K562 (cell line): ENCODE measurements at regions not wholly inside any gene's neighbourhood (a gene's known extent, or its start where the extent isn't known, plus 50 kb on each side); places are given as distances from the start of the nearest gene placed in this dataset.

Experiments
- BACH1 ChIP-seq: fragments of 200-800 bp; sonication (Bioruptor generic); IDR thresholded peaks from 2 replicates; pipeline ENCODE4 v1.6.1; 2016; ENCODE audit warnings: missing genetic modification characterization, missing compliant biosample characterization
- CTCF ChIP-seq, 3 experiments: IDR thresholded peaks in 2 of 3; conservative IDR thresholded peaks in 1 of 3; 2 replicates each; pipeline ENCODE4 v1.5.1; 2011 to 2012; ENCODE audit warnings: low read length in 3 of 3, mild to moderate bottlenecking in 3 of 3, control low read depth in 2 of 3, improper control_type of control experiment in 1 of 3, inconsistent platforms in 1 of 3, low read depth in 1 of 3, mixed read lengths in 1 of 3, moderate library complexity in 1 of 3; ENCODE audit not compliant: insufficient read depth in 2 of 3
- EZH2 ChIP-seq: IDR thresholded peaks from 2 replicates; pipeline ENCODE4 v1.6.1; 2012; ENCODE audit warnings: low read depth, mild to moderate bottlenecking, inconsistent platforms, low read length, borderline replicate concordance
- FOXA3 ChIP-seq, 2 experiments: fragments of 450-650 bp in 1 of 2; sonication (generic) in 1 of 2; formaldehyde crosslinking; IDR thresholded peaks in 1 of 2; conservative IDR thresholded peaks in 1 of 2; 2 replicates each; pipeline versions ENCODE4 v1.4.0 to v1.8.0; 2020 to 2022; ENCODE audit warnings: mild to moderate bottlenecking in 2 of 2, missing genetic modification reagents in 1 of 2
- JUND ChIP-seq, 2 experiments: IDR thresholded peaks; 2 replicates in 1 of 2; 3 replicates in 1 of 2; pipeline ENCODE4 v1.6.1; 2011; ENCODE audit warnings: borderline replicate concordance in 2 of 2, low read depth in 2 of 2, low read length in 2 of 2, improper control_type of control experiment in 1 of 2, missing biosample characterization in 1 of 2, missing genetic modification characterization in 1 of 2, missing genetic modification reagents in 1 of 2
- LEF1 ChIP-seq: fragments of 450-650 bp; IDR thresholded peaks from 2 replicates; pipeline ENCODE4 v1.6.1; 2016; ENCODE audit warnings: mild to moderate bottlenecking
- NFATC3 ChIP-seq: fragments of 450-650 bp; IDR thresholded peaks from 2 replicates; pipeline ENCODE4 v1.6.1; 2017; ENCODE audit warnings: mild to moderate bottlenecking
- RNF219 ChIP-seq: fragments of 250-450 bp; sonication (Bioruptor Pico); IDR thresholded peaks from 2 replicates; pipeline ENCODE4 v1.5.0; 2022; ENCODE audit warnings: mild to moderate bottlenecking
- ZNF592 ChIP-seq: fragments of 450-650 bp; IDR thresholded peaks from 2 replicates; pipeline ENCODE4 v1.6.1; 2017; ENCODE audit warnings: antibody characterized with exemption, mild to moderate bottlenecking

GRCh38 chr11:103703954-103704353 lies 332.5 kb upstream of the DDI1 start:
- TF ChIP-seq CTCF (IDR thresholded peaks at IDR 0.05 in 2 of 3, conservative IDR thresholded peaks at IDR 0.05 in 1 of 3; ENCODE audit: insufficient read depth in 2 of 3, low read depth in 1 of 3, low read length in 3 of 3) = no peak
- no peak for TF ChIP-seq FOXA3 (CRISPR knock-in tag; conservative IDR thresholded peaks at IDR 0.05 in 1 of 2, IDR thresholded peaks at IDR 0.05 in 1 of 2)
- no peak for TF ChIP-seq BACH1
- TF ChIP-seq JUND (IDR thresholded peaks at IDR 0.05; ENCODE audit: borderline replicate concordance, low read depth, low read length) = no peak
- TF ChIP-seq JUND (tag; IDR thresholded peaks at IDR 0.05; ENCODE audit: borderline replicate concordance, low read depth, low read length) = no peak
- TF ChIP-seq NFATC3 = no peak
- no peak for TF ChIP-seq ZNF592
- no peak for TF ChIP-seq EZH2
- TF ChIP-seq LEF1 = no peak
- TF ChIP-seq RNF219 (CRISPR knock-in tag) = no peak
